Skeletal muscle tissue (tissue), 3 donors: ENCODE measurements at regions not wholly inside any gene's neighbourhood (a gene's known extent, or its start where the extent isn't known, plus 50 kb on each side); places are given as distances from the start of the nearest gene placed in this dataset.

Experiments
- H3K27ac ChIP-seq: one replicate; pipeline ENCODE4 v1.7.0; 2013; ENCODE audit warnings: mild to moderate bottlenecking, low read depth, low read length, inconsistent platforms
- H3K27me3 ChIP-seq, 3 donors: one replicate each; pipeline ENCODE4 v1.7.0; 2013; ENCODE audit warnings: low read length in 3 of 3; ENCODE audit not compliant: control insufficient read depth in 3 of 3, insufficient read depth in 3 of 3
- H3K36me3 ChIP-seq, 3 donors: one replicate each; pipeline ENCODE4 v1.7.0; 2013; ENCODE audit warnings: low read length in 3 of 3; ENCODE audit not compliant: control insufficient read depth in 3 of 3, insufficient read depth in 3 of 3
- H3K4me1 ChIP-seq, 3 donors: one replicate each; pipeline ENCODE4 v1.7.0; 2013; ENCODE audit warnings: low read length in 3 of 3, mild to moderate bottlenecking in 3 of 3; ENCODE audit not compliant: control insufficient read depth in 3 of 3, insufficient read depth in 3 of 3
- H3K4me3 ChIP-seq, 3 donors: one replicate each; pipeline ENCODE4 v1.7.0; 2013; ENCODE audit warnings: low read length in 3 of 3
- H3K9ac ChIP-seq, 3 donors: one replicate each; pipeline ENCODE4 v1.7.0; 2013; ENCODE audit warnings: low read length in 3 of 3, mild to moderate bottlenecking in 3 of 3, moderate library complexity in 2 of 3, low read depth in 1 of 3
- H3K9me3 ChIP-seq, 3 donors: one replicate each; pipeline ENCODE4 v1.7.0; 2013; ENCODE audit warnings: low read length in 3 of 3; ENCODE audit not compliant: control insufficient read depth in 3 of 3
- donor health status: Osteomylitis.

DNA sequence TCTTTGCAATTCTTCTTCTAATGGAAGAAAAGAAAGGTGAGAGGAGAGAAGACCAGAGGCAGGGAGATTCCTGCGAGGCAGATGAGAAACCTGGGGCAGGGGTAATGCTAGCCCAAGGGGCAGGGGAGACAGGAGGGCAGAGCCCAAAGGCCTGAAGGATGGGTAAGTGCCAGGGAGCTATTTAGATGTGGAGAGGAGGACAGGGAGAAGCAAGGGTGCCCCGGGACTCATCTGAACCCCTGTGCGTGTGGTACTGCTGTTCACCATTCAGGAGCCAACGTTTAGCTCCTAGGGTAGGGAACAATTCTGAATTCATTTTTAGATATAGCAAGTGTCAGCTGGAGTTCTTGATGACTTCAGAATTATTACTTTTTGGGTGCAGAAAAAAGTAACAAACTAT is 122.7 kb upstream of the ALDH1B1 start:
- Histone ChIP-seq H3K9ac (no peak overlapping the region), H3K4me3 (no peak overlapping the region), H3K27me3 (peaks cover 0 to 6% (median 0%) of the 10 kb centered on the region in 3 donors), H3K36me3 (no peaks in the 10 kb centered on the region), H3K4me1 (no peaks in the 10 kb centered on the region), H3K27ac (no peak overlapping the region), H3K9me3 (peaks cover 0 to 7% (median 0%) of the 10 kb centered on the region in 3 donors)

DNA sequence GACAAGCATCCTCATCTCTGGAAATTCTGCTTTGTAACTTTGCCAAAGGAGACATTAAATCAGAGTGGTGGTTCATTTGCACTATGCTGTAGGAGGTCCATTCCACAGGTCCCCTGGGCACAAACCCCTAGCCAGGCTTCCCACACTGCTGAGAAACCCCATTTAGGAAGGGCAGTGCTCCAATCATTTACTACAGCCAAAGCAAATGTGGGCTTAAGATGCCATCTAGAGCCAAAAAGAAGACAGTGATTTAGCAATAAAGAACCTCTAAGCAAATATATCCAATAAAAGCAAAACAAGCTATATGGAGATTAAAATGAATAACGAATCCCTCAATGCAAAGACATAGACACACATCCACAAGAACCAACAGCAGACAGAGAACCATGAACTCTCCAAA is 129.0 kb upstream of the ALDH1B1 start:
- H3K4me3 ChIP-seq: no peak overlapping the region
- H3K36me3 ChIP-seq: no peaks in the 10 kb centered on the region

DNA sequence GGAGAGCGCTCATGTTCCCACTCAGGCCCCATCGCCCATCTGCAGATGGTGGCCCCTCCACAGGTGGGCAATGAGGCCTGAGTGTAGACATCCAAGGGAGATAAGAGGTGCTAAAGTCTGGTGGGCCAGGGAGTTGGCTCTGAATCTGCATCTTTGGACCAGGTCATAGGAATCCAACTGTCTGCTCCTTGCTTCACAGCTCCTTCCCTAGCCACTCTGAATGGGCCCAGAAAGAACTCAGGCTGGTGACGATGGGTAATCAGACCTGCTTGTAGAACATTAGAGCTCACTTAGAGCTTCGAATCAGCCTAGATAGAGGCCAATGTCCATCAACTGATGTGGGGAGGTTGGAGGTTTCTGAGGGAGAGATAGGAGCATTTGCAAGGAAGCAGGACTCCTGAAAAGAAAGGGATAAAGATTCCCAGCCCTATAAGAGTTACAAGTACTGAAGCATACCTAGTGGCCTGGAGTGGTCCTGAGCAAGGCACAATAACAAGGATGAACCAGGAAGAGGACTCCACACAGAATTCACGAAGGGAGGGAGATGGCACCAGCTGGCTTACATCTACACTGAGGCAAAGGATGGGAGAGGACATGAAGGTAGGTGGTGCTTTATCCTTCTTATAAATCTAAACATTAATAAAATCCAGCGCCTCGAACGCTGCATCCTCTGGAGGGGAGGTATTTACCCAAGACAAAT is 132.8 kb upstream of the ALDH1B1 start:
- no peaks in the 10 kb centered on the region for H3K36me3 ChIP-seq
- peaks cover 0 to 4% (median 2%) of the 10 kb centered on the region in 3 donors for H3K9me3 ChIP-seq
- no peak overlapping the region for H3K9ac ChIP-seq
- H3K4me3 ChIP-seq: no peak overlapping the region
- no peak overlapping the region for H3K27ac ChIP-seq
- no peaks in the 10 kb centered on the region for H3K4me1 ChIP-seq
- H3K27me3 ChIP-seq: peaks cover 0 to 9% (median 0%) of the 10 kb centered on the region in 3 donors

More for the DNA sequence above, 129.0 kb upstream of the ALDH1B1 start:
- H3K27ac ChIP-seq: no peak overlapping the region
- H3K27me3 ChIP-seq: peaks cover 0 to 5% (median 0%) of the 10 kb centered on the region in 3 donors
- no peak overlapping the region for H3K9ac ChIP-seq
- peaks cover 0 to 6% (median 4%) of the 10 kb centered on the region in 3 donors for H3K9me3 ChIP-seq
- H3K4me1 ChIP-seq: no peaks in the 10 kb centered on the region

DNA sequence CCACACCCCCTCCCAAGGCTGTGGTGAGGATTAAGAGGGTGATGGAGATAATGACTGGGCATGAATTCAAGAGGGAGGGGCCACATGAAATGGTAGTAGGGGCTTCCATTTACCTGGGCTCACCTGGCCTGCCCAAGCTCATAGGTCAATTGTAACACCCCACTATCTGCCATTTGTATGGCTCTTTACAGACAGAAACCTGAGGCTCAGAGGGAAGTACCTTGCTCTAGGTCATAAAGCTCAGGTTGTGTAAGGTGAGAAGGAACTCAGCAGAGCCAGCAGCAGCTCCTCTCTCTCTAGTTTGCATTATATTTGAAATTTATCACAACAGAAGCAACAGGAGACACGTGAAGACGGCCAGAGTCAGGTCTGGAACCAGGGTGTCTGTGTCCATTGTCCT is 133.4 kb upstream of the ALDH1B1 start:
- no peaks in the 10 kb centered on the region for H3K4me1 ChIP-seq
- no peak overlapping the region for H3K4me3 ChIP-seq
- no peak overlapping the region for H3K9ac ChIP-seq
- H3K36me3 ChIP-seq: no peaks in the 10 kb centered on the region
- peaks cover 0 to 9% (median 0%) of the 10 kb centered on the region in 3 donors for H3K27me3 ChIP-seq
- H3K27ac ChIP-seq: no peak overlapping the region
- H3K9me3 ChIP-seq: peaks cover 0 to 4% (median 2%) of the 10 kb centered on the region in 3 donors

DNA sequence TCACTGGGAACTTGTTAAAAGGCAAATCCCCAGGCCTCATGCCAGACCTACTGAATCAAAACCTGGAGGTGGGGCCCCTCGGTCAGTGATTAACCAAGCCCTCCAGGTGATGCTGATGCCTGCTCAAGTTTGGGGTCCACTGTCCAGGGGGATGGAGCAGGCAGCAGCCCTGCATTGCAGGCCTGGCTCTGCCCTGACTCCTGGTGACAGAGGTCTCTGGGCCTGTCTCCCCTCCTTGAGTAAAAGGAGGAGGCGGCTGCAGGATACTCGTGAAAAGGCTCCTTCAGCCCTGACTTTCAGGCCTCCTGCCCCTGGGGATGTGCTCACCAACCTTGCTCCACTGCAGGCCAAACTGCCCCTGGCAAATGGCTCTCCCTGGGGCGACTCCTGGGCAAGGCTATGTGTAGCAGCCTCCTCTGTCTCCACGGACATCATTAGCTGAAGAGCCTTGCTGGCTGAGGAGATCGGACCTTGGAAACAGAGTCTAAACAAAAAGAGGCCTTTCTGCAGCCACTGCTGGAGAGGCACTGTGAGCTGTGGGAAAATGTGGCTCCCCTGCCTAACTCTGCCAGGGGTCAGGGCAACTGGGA is 134.8 kb upstream of the ALDH1B1 start:
- H3K27ac ChIP-seq: no peak overlapping the region
- no peak overlapping the region for H3K4me3 ChIP-seq
- H3K36me3 ChIP-seq: no peaks in the 10 kb centered on the region
- H3K9me3 ChIP-seq: peaks cover 0 to 2% (median 0%) of the 10 kb centered on the region in 3 donors
- no peak overlapping the region for H3K9ac ChIP-seq
- no peaks in the 10 kb centered on the region for H3K4me1 ChIP-seq
- peaks cover 0 to 9% (median 0%) of the 10 kb centered on the region in 3 donors for H3K27me3 ChIP-seq

DNA sequence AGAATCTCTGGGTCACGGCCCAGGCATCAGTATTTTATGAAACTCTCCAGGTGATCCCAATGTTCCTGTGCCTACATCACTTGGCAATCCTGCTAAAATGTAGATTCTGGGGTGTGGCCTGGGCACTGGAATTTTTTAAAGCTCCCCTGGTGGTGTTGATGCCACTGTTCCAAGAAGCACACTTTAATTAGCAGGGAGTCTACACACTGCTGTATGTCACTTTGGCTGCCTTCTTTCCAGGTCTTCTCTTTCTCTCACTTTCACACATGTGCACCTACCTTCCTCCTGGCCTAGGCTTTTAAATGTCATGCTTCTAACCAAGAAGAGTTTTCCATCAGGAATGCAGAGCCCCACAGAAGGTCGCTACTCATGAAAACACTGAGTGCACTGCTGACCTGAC is 136.0 kb upstream of the ALDH1B1 start:
- Histone ChIP-seq H3K4me1 (no peaks in the 10 kb centered on the region), H3K9me3 (no peaks in the 10 kb centered on the region), H3K27ac (no peak overlapping the region), H3K9ac (no peak overlapping the region), H3K27me3 (peaks cover 0 to 9% (median 0%) of the 10 kb centered on the region in 3 donors), H3K36me3 (no peaks in the 10 kb centered on the region), H3K4me3 (no peak overlapping the region)

DNA sequence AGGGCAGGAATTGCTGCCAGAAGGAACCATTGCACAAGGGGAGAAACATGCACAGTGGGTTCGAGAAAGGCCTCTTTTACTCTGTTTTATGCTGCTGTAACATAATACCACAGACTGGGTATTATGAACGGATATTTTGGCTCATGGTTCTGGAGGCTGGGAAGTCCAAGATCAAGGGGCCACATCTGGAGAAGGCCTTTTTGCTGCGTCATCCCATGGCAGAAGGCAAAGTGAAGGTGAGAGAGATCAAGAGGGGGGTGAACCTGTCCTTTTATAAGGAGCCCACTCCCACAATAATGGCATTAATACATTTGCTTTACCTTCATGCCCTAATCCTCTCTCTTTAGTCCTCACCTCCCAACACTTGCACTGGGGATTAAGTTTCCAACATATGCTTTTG is 136.9 kb upstream of the ALDH1B1 start:
- no peaks in the 10 kb centered on the region for H3K9me3 ChIP-seq
- no peaks in the 10 kb centered on the region for H3K4me1 ChIP-seq
- peaks cover 0 to 9% (median 0%) of the 10 kb centered on the region in 3 donors for H3K27me3 ChIP-seq
- no peak overlapping the region for H3K4me3 ChIP-seq
- H3K9ac ChIP-seq: no peak overlapping the region
- no peaks in the 10 kb centered on the region for H3K36me3 ChIP-seq
- H3K27ac ChIP-seq: no peak overlapping the region

DNA sequence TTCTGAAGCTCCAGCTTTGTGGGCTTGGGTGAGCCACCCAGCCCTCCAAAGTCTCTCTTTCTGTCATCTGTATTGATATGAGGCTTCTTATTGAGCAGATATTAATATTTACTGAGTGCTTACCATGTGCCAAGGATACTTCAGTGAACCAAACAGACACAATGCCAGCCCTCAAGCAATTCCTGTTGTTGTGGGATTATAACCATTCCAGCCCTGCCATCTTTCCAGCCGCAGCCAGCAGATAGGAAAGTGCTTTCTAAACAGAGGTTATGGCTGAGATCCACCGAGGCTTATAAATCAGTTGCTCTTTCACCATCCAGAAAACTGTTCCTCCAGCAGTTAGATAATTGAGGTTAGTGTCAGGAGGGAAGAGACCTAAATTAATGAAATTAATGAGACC is 137.7 kb upstream of the ALDH1B1 start:
- Histone ChIP-seq H3K36me3 (no peaks in the 10 kb centered on the region), H3K27ac (no peak overlapping the region), H3K4me1 (no peaks in the 10 kb centered on the region), H3K9me3 (no peaks in the 10 kb centered on the region), H3K27me3 (peaks cover 0 to 9% (median 0%) of the 10 kb centered on the region in 3 donors), H3K4me3 (no peak overlapping the region), H3K9ac (no peak overlapping the region)

DNA sequence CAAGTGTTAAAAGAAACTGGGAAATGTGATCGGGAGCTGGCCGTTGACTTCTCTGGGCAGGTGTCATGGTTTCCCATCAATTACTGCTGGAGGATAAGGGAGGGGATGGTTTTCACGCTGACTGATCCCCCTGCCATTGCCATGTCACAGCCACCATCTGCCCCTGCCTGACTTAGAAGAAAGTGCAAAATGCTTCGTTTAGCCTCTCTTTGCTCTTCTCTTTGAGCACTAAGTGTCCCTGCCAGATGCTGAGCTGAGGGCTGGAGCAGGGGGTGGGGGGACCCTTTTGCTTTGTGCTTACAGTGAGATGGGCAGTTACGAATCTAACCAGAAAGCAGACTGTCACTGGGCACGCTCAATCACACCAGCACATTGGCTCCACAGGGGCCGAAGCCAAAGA is 138.4 kb upstream of the ALDH1B1 start:
- Histone ChIP-seq H3K9me3 (no peaks in the 10 kb centered on the region), H3K27ac (no peak overlapping the region), H3K27me3 (peaks cover 0 to 4% (median 0%) of the 10 kb centered on the region in 3 donors), H3K9ac (no peak overlapping the region), H3K36me3 (no peaks in the 10 kb centered on the region), H3K4me1 (no peaks in the 10 kb centered on the region), H3K4me3 (no peak overlapping the region)

DNA sequence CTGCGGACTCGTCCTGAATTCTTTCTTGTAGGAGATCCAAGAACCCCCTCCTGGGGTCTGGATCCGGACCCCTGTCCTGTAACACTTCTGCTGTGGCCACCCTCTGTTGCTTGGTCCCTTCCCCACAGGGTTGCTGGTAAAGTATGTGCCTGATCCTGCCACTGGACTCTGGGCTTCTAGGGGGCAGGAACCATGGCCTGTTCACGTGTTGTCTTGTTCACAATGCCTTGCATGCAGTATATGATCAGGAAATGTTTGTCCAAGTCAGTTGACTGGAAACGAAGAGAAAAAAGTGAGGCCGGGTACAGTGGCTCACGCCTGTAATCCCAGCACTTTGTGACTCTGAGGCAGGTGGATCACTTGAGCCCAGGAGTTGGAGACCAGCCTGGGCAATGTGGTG is 139.3 kb upstream of the ALDH1B1 start:
- peaks cover 0 to 3% (median 0%) of the 10 kb centered on the region in 3 donors for H3K27me3 ChIP-seq
- H3K4me1 ChIP-seq: no peaks in the 10 kb centered on the region
- no peak overlapping the region for H3K4me3 ChIP-seq
- H3K9ac ChIP-seq: no peak overlapping the region
- H3K27ac ChIP-seq: no peak overlapping the region
- H3K9me3 ChIP-seq: no peaks in the 10 kb centered on the region
- no peaks in the 10 kb centered on the region for H3K36me3 ChIP-seq
